Fibroblast of peridontal ligament (primary cell): ENCODE measurements at regions not wholly inside any gene's neighbourhood (a gene's known extent, or its start where the extent isn't known, plus 50 kb on each side); places are given as distances from the start of the nearest gene placed in this dataset.
"Not testable (repeated sequence)": the region's sequence is repeated elsewhere in the genome, so short reads cannot be mapped to it uniquely, and the experiment has no call there.

Experiments used
- DNase-seq: peaks from one replicate; pipeline ENCODE4 v3.0.0-alpha.2; 2010; ENCODE audit errors: extremely low read depth

- DNase-seq = no peak
These were observed 128.8 kb downstream of the TEX36 start for GRCh38 chr10:125554016-125554703.

GRCh38 chr10:125553091-125553490 lies 129.9 kb downstream of the TEX36 start:
- DNase-seq = no peak

GRCh38 chr10:125551247-125551646 lies 131.7 kb downstream of the TEX36 start:
- no peak for DNase-seq

DNA sequence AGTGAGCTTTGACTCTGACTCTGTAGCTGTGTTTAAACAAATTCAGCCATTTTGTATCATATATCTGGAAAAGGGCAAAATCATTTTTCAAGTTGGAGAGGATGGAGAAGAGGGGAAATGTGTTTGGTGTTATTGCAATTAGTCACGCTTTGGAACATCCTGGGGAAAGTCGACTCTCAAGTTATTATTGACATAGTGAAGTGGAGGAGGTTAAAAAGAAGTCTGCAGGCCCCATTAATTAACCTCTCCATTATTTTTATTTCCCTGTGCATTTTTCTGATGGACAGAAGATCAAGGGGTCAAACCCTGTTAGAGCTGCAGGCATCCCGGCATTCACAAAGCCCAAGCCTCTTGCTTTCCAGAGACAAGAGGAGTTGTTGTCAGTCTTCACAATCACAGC lies 132.6 kb downstream of the TEX36 start:
- no peak for DNase-seq

GRCh38 chr10:125549653-125550052 lies 133.3 kb downstream of the TEX36 start:
- DNase-seq = no peak

DNA sequence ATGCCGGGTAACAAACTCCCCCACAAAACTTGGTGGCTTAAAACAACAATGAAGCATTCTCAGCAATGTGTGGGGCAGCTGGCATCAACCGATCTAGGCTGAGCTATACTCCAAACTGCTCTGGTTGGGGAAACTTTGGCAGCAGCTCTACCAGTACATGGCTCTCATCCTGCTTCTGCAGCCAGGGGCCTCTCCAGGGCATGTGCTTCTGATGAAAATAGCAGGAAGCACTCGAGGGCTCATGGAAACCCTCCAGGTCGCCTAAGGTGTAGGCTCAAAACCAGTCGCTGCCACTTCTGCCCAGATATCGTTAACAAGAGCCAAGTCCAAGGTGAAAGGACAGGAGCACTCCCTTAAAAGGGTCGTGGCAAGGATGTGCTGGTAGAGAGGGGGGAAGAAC lies 134.1 kb downstream of the TEX36 start:
- no peak for DNase-seq

DNA sequence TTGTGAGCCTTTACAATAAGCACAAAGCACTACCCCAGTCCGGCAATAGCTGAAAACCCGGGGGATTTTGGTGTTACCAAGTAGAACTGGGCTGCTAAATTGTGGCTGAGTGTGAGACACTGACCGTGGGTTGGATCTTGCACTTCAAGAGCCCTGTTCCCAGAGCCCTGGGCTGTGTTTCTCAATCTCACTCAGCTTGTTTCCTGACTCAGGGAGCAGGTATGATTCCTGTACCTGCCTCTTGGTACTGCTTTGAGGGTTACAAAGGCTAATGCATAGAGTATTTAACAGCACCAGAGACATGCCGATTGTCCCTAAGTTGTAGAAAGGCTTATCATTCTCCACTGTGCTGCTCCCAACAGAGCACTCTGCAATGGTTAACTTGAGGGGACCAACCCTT lies 134.6 kb downstream of the TEX36 start:
- no peak for DNase-seq

DNA sequence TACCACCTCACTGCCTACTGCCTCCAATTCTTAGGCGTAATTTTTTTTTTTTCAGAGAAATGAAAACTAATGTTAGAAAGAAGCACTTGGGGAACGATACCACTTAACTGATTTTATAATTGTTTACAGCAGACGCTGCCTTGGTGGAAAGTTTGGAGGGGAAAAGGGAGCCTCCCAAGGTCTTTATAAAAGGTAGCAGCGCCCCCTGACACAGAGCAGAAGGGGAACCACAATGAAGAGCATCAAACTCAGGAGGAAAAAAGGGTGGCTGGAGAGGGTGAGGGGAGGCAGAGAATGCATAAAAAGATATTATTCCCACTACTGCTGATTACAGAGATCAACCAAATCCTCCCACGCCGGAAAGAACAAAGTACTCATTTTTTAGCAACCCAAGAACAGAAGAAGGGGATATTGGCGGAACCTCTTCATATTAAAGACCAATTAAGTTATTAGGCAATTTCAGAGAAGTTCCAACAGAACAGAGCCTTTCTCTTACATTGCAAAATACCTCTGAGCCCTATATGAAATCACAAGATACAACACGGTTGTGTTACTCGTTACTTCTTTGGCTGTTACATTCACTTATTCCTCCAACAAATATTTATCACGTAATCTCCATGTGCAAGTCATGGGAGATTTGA lies 135.8 kb downstream of the TEX36 start:
- DNase-seq = no peak

DNA sequence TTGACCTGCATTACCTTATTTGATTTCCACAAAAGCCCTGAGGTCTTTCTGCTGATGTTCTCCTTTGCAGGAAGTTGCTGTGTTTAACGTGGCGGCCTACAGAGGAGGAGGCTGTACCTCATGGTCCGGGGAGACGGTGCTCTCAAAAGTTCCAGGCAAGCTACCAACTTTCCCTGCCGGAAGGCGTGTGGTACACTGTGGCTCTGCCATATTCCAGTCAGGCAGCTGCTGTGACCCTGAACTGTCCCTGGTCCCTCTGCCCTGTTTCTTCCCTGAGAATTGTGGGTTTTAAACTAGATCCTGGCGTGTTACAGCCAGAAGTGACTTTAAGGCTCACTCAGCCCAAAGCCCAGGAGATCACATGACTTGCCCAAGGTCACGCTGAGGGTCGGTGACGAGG lies 139.2 kb downstream of the TEX36 start:
- no peak for DNase-seq

- no peak for DNase-seq
These were observed 143.8 kb downstream of the TEX36 start for GRCh38 chr10:125538947-125539731.

DNA sequence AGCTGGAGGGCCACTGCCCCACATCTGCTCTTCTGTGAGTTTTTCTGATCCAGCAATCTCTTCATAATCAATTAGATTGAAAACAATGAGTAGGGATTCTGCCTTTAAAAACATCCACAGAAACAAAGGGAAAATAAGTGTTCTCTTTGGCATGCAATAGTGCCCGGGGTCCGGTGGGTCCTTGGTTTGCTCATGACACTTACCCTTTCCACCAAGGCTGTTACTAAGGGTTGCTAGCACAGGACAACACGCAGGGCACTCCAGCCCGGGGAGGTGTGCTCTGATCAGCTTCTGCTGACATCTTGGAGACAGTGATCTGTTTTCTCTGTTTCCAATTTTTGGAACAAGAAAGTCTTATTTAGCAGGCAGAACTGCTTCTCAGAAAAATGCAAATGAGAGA lies 146.7 kb downstream of the TEX36 start:
- DNase-seq = no peak

GRCh38 chr10:125535559-125535958 lies 147.4 kb downstream of the TEX36 start:
- DNase-seq = no peak

DNA sequence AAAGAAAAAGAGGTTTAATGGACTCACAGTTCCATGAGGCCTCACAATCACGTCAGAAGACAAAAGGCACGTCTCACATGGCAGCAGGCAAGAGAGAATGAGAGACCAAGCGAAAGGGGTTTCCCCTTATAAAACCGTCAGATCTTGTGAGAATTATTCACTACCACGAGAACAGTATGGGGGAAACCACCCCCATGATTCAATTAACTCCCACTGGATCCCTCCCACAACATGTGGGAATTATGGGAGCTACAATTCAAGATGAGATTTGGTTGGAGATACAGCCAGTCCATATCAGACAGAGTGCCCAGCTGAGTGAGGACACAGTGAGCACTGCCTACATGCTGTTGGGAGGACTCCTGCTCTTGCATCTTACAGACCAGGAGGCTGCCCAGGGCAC lies 148.4 kb downstream of the TEX36 start:
- DNase-seq = no peak

DNA sequence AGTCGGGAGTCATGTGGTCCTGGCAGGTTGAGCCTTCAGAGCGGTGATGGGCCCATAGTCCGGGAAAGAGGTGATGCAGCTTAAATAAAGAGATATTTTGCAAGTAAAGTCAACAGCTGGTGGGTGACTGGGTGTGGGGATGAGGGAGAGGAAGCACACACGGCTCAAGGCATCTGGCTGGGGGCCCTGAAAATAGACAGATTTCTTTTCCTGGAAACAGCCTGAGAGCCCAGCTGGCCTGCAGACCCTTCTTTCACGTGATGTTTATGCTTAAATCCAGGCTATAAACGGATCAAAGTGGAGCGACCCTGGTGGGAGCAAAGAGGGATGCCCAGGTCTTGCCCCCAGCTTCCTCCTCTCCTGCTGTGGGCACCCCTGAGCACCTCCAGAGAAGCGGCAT lies 149.1 kb downstream of the TEX36 start:
- no peak for DNase-seq

DNA sequence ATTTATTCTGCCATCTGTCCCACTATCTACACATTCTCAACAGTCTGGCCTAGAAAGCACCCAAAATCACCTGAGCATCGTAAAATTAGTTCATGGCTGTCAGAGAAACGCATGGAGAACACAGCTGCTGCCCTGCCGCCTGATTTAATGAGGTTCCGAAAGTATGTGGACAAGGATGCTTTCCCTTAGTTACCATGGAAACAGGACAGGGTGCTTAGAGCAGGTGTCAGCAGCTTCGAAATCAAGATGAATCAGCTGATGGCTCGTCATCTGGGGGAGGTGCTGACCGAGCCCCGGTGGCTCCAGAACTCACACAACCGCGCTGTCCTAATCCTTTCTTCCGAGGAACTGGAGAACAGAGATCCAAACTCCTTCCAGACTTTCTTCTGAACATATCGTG lies 151.5 kb downstream of the TEX36 start:
- no peak for DNase-seq

DNA sequence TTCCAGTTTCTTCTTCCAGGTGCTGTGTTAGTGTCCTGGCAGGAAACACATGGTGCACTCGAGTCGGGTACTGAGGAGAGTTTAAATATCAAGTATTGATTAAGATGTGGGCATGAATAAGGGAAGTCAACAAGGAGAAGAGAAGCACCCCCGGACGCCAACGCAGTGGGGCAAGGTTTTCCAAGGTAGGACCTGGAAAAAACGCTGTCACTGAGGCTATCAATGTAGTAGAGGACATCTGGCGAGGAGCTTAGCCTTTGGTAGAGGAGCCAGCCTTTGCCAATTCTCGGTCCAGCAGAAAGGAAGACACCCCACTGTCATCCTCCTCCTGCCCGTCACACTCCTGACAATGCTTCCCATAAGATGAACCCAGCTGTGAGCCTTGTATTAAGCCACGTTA lies 159.6 kb downstream of the TEX36 start:
- DNase-seq = no peak

DNA sequence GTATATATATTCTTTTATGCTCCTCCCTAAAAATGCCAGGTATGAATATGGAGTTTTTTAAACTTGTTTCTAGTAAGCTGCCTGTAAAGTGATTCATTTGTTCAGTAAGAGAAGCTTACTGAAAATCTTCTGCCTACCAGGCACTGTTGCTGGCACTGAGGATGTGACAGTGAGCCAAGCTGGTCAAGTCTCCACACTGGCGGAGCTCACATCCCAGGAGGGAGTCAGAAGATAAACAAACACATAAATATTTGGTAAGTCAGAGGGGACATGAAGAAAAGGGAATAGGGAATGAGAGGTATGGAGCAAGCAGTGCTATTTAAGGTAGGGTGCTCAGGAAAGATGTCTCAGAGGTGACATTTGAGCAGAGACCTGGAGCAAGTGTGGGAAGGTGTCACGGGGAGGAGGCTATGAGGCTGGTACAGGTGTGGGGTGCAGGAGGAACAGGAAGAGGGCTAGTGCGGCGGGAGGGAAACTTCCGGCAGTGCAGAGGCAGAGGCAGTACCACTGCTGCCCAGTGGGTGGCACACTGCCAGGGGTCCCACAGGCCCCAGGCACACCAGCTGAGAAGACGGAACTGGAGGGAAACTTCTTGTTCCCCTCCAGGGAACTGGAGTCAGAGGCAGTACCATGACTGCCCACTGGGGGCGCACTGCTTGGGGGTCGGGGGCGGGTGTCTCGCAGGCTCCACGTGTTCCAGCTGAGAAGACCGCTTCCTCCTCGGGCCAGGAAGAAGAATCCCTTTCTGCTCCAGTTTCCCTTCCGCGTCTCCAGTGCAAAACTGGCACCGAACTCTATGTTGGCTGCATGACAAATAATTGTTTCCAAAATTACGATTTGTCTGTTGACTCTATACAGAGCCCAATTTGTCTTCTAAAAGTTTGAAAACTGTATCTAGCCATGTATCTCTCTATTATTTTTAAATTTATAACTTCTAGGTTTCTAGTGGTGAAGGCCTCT lies 161.0 kb downstream of the TEX36 start:
- DNase-seq = no peak

DNA sequence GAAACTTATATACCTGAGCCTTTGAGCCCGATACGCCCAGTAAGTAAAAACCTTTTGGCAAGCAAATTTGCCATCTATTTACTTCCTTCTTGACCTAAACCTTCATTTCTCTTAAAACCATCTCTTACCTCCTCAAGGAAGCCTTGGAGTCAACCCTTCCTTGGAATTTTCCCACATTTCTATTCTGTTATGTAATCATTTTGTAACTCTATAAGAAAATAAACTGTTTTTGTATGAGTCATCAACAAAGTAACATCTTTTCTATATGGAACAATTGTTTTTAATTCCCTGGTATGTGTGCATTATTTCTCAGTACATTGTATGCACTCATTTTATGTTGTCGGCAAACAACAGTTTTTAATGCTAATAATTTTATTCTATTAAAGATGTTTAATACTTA lies 162.0 kb downstream of the TEX36 start:
- no peak for DNase-seq

GRCh38 chr10:125518397-125518796 lies 164.6 kb downstream of the TEX36 start:
- DNase-seq = not testable (repeated sequence)

GRCh38 chr10:125515571-125515970 lies 167.4 kb downstream of the TEX36 start:
- no peak for DNase-seq

DNA sequence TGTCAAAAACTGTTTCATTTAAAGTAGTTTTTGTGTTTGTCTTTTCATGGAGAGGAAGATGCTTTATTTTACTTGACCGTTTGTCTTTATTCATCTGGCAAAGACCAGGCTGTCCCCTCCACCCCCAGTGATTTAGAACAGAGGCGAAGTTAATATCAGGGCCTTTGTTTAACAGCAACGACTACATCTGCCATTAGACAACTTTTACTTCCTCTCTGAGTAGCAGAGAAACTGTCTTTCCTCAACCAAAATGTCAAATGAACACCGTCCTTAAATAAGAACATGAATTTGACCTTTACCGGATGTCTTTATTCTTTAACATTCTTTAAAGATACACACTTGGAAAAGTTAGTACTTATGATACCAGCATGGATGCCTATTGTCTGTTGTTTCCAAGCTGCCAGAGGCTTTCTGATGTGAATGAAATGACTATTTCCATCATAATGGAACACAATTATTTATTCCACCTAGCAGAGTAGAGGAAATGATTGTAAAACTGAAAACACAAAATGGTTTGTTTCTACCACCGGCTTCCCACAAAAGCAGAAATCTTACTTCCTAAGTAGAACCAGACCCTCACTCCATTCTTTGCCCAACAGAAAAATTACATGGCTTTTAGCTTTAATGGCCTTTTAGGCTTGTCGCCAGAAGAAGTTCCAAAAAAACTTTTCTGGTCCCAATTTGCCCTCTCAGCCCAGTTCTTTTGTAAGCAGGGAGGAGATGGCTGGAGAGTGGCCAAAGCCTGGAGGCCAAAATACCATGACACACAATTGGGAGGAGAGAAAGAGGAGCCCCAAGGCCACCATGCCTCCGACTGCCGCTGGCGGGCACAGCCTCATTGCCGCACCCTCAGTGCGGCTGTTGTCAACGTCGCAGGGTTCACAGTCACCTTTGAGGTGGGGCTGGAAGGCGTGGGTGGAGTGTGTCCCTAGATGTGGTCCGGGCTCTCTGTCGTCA lies 168.5 kb downstream of the TEX36 start:
- DNase-seq = no peak
